ENCODE measurements at regions not wholly inside any gene's neighbourhood (a gene's known extent, or its start where the extent isn't known, plus 50 kb on each side); places are given as distances from the start of the nearest gene placed in this dataset.

DNA sequence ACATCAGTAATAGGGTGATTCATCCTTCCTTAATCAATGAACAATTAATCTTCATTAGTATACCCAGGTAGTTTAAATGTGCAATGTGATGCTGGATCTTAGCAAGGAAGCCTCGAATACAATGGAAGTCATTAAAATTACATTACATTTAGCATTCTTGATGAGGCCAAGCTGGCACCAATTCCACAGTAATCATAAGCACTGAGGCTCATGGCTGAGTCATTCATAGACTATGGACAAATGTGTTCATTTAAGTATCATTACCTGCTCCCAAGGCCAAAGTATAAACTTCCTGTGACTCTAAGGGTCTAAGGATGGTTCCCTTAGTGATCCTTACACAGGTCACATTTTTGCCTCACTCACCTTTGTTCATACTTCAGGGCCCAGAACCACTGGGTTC, 266.4 kb upstream of the CDIN1 start:
- POLR2A ChIA-PET (ENCODE audit: unreplicated experiment): no interaction called here

GRCh38 chr15:36313736-36314280, 265.6 kb upstream of the CDIN1 start:
- H3K27me3 ChIP-seq (ENCODE audit: insufficient read depth, low read depth): no peaks in the 10 kb centered on the region
- no peak overlapping the region for H3K27ac ChIP-seq
- H3K4me1 ChIP-seq (replicated peaks; ENCODE audit: insufficient read depth): no peaks in the 10 kb centered on the region
- no peaks in the 10 kb centered on the region for H4K20me1 ChIP-seq (ENCODE audit: insufficient read depth)
- no peaks in the 10 kb centered on the region for H3K36me3 ChIP-seq (ENCODE audit: low read depth)
- H3K79me2 ChIP-seq (ENCODE audit: low read depth): no peaks in the 10 kb centered on the region
- no peak overlapping the region for H3K4me2 ChIP-seq
- H3K9me3 ChIP-seq (ENCODE audit: insufficient read depth, low read depth): peaks cover 4% of the 10 kb centered on the region; the same call in 1 of the 2 replicates
- no peaks in the 10 kb centered on the region for H3K9me2 ChIP-seq (ENCODE audit: insufficient read depth)
- no peak overlapping the region for H3K4me3 ChIP-seq
- no peak for TF ChIP-seq CTCF (conservative IDR thresholded peaks at IDR 0.05)
- no peak for TF ChIP-seq EZH2 (IDR thresholded peaks at IDR 0.05; ENCODE audit: low read depth)
- H2AFZ ChIP-seq: no peak overlapping the region
- no peaks in the 10 kb centered on the region for H3F3A ChIP-seq (ENCODE audit: insufficient read depth, low read depth)
- DNase-seq: no peak
- POLR2A ChIA-PET (ENCODE audit: unreplicated experiment): no interaction called here
- BruUV-seq (replicated peaks): no TSS peak
- intact Hi-C loops (cut with micrococcal nuclease; ENCODE audit: unreplicated experiment): no loop called here
- CTCF ChIA-PET: no interaction called here

More for the DNA sequence above, 266.4 kb upstream of the CDIN1 start:
- Histone ChIP-seq H3K79me2 (ENCODE audit: low read depth) (no peaks in the 10 kb centered on the region), H3K27me3 (ENCODE audit: insufficient read depth, low read depth) (no peaks in the 10 kb centered on the region), H3K4me3 (no peak overlapping the region), H3K9me2 (ENCODE audit: insufficient read depth) (no peaks in the 10 kb centered on the region), H3K27ac (no peak overlapping the region), H3K4me2 (no peak overlapping the region), H3F3A (ENCODE audit: insufficient read depth, low read depth) (no peaks in the 10 kb centered on the region), H4K20me1 (ENCODE audit: insufficient read depth) (no peaks in the 10 kb centered on the region), H3K9me3 (ENCODE audit: insufficient read depth, low read depth) (peaks cover 7% of the 10 kb centered on the region; the same call in 1 of the 2 replicates), H3K4me1 (replicated peaks; ENCODE audit: insufficient read depth) (no peaks in the 10 kb centered on the region), H3K36me3 (ENCODE audit: low read depth) (no peaks in the 10 kb centered on the region), H2AFZ (no peak overlapping the region)
- no peak for TF ChIP-seq EZH2 (IDR thresholded peaks at IDR 0.05; ENCODE audit: low read depth)
- TF ChIP-seq CTCF (conservative IDR thresholded peaks at IDR 0.05): no peak
- BruUV-seq (replicated peaks): no TSS peak
- CTCF ChIA-PET: no interaction called here
- DNase-seq: no peak
- intact Hi-C loops (cut with micrococcal nuclease; ENCODE audit: unreplicated experiment): no loop called here

- TF ChIP-seq EZH2 (IDR thresholded peaks at IDR 0.05; ENCODE audit: low read depth): no peak
- no peak for TF ChIP-seq CTCF (conservative IDR thresholded peaks at IDR 0.05)
- POLR2A ChIA-PET (ENCODE audit: unreplicated experiment): no interaction called here
- no TSS peak for BruUV-seq (replicated peaks)
Measured at GRCh38 chr15:36315649-36316048, 263.8 kb upstream of the CDIN1 start.

More at GRCh38 chr15:36315649-36316048, 263.8 kb upstream of the CDIN1 start:
- DNase-seq: no peak
- Histone ChIP-seq H3K4me3 (no peak overlapping the region), H3K4me1 (replicated peaks; ENCODE audit: insufficient read depth) (no peaks in the 10 kb centered on the region), H3K79me2 (ENCODE audit: low read depth) (no peaks in the 10 kb centered on the region), H3K27me3 (ENCODE audit: insufficient read depth, low read depth) (no peaks in the 10 kb centered on the region), H3K36me3 (ENCODE audit: low read depth) (no peaks in the 10 kb centered on the region), H4K20me1 (ENCODE audit: insufficient read depth) (no peaks in the 10 kb centered on the region), H2AFZ (no peak overlapping the region), H3K4me2 (no peak overlapping the region), H3K9me2 (ENCODE audit: insufficient read depth) (no peaks in the 10 kb centered on the region), H3K9me3 (ENCODE audit: insufficient read depth, low read depth) (no peaks in the 10 kb centered on the region), H3F3A (ENCODE audit: insufficient read depth, low read depth) (no peaks in the 10 kb centered on the region), H3K27ac (no peak overlapping the region)
- CTCF ChIA-PET: no interaction called here
- intact Hi-C loops (cut with micrococcal nuclease; ENCODE audit: unreplicated experiment): no loop called here

Data from PC-9 (cell line).